ENCODE measurements at regions not wholly inside any gene's neighbourhood (a gene's known extent, or its start where the extent isn't known, plus 50 kb on each side); places are given as distances from the start of the nearest gene placed in this dataset.
A peak's percentile ranks its signal among the peaks of the same experiment; 100 is the strongest.

GRCh38 chrX:49760290-49760890 is 64.6 kb upstream of the PAGE1 start:
- Mint-ChIP-seq H3K36me3 (ENCODE audit: insufficient read depth, unreplicated experiment) (no peaks in the 10 kb centered on the region), H3K27ac (ENCODE audit: unreplicated experiment) (no peak overlapping the region), H3K4me1 (ENCODE audit: low read depth, unreplicated experiment) (peaks cover 8% of the 10 kb centered on the region), H3K9me3 (ENCODE audit: low read depth, unreplicated experiment) (no peaks in the 10 kb centered on the region), H3K4me3 (ENCODE audit: low read depth, unreplicated experiment) (no peak overlapping the region), H3K27me3 (ENCODE audit: unreplicated experiment) (peaks cover 55% of the 10 kb centered on the region)
- BruUV-seq (replicated peaks): no TSS peak
- intact Hi-C loops (cut with micrococcal nuclease; ENCODE audit: unreplicated experiment): loop anchor here (2.0 to 5.0 kb wide), 2 partner anchors 77 to 116 kb away; no protein-coding TSS in a partner anchor
- DNase-seq: no peak
- no peak for TF ChIP-seq CTCF (IDR thresholded peaks at IDR 0.05; ENCODE audit: unreplicated experiment)
- CTCF ChIA-PET: no interaction called here

GRCh38 chrX:49756692-49757091 is 60.9 kb upstream of the PAGE1 start:
- no peak for TF ChIP-seq CTCF (IDR thresholded peaks at IDR 0.05; ENCODE audit: unreplicated experiment)
- Mint-ChIP-seq H3K27me3 (ENCODE audit: unreplicated experiment) (peaks cover 45% of the 10 kb centered on the region), H3K9me3 (ENCODE audit: low read depth, unreplicated experiment) (no peaks in the 10 kb centered on the region), H3K36me3 (ENCODE audit: insufficient read depth, unreplicated experiment) (no peaks in the 10 kb centered on the region), H3K4me1 (ENCODE audit: low read depth, unreplicated experiment) (no peaks in the 10 kb centered on the region), H3K4me3 (ENCODE audit: low read depth, unreplicated experiment) (no peak overlapping the region), H3K27ac (ENCODE audit: unreplicated experiment) (no peak overlapping the region)
- intact Hi-C loops (cut with micrococcal nuclease; ENCODE audit: unreplicated experiment): loop anchor here (10.0 kb wide), 1 partner anchor 562 kb away; no protein-coding TSS in a partner anchor
- CTCF ChIA-PET: no interaction called here
- no peak for DNase-seq
- BruUV-seq (replicated peaks): no TSS peak

- Mint-ChIP-seq H3K9me3 (ENCODE audit: low read depth, unreplicated experiment) (no peaks in the 10 kb centered on the region), H3K27ac (ENCODE audit: unreplicated experiment) (no peak overlapping the region)
- BruUV-seq (replicated peaks): no TSS peak
Measured at GRCh38 chrX:49754233-49754857, 58.6 kb upstream of the PAGE1 start.

GRCh38 chrX:49753691-49754090 is 57.9 kb upstream of the PAGE1 start:
- no peak overlapping the region for H3K27ac Mint-ChIP-seq (ENCODE audit: unreplicated experiment)
- no peak for TF ChIP-seq CTCF (IDR thresholded peaks at IDR 0.05; ENCODE audit: unreplicated experiment)
- no peaks in the 10 kb centered on the region for H3K4me1 Mint-ChIP-seq (ENCODE audit: low read depth, unreplicated experiment)
- BruUV-seq (replicated peaks): no TSS peak
- H3K36me3 Mint-ChIP-seq (ENCODE audit: insufficient read depth, unreplicated experiment): no peaks in the 10 kb centered on the region
- peaks cover 73% of the 10 kb centered on the region for H3K27me3 Mint-ChIP-seq (ENCODE audit: unreplicated experiment)
- CTCF ChIA-PET: no interaction called here
- no peaks in the 10 kb centered on the region for H3K9me3 Mint-ChIP-seq (ENCODE audit: low read depth, unreplicated experiment)
- no peak for DNase-seq
- no peak overlapping the region for H3K4me3 Mint-ChIP-seq (ENCODE audit: low read depth, unreplicated experiment)
- intact Hi-C loops (cut with micrococcal nuclease; ENCODE audit: unreplicated experiment): loop anchor here (1.0 to 10.0 kb wide), 2 partner anchors 461 to 559 kb away; no protein-coding TSS in a partner anchor

More at GRCh38 chrX:49754233-49754857, 58.6 kb upstream of the PAGE1 start:
- no peak overlapping the region for H3K4me3 Mint-ChIP-seq (ENCODE audit: low read depth, unreplicated experiment)
- TF ChIP-seq CTCF (IDR thresholded peaks at IDR 0.05; ENCODE audit: unreplicated experiment): peak; percentile 60
- DNase-seq: peak; percentile 36
- no peaks in the 10 kb centered on the region for H3K4me1 Mint-ChIP-seq (ENCODE audit: low read depth, unreplicated experiment)
- peaks cover 66% of the 10 kb centered on the region for H3K27me3 Mint-ChIP-seq (ENCODE audit: unreplicated experiment)
- no peaks in the 10 kb centered on the region for H3K36me3 Mint-ChIP-seq (ENCODE audit: insufficient read depth, unreplicated experiment)
- intact Hi-C loops (cut with micrococcal nuclease; ENCODE audit: unreplicated experiment): loop anchor here (1.0 to 10.0 kb wide), 2 partner anchors 462 to 560 kb away; no protein-coding TSS in a partner anchor
- CTCF ChIA-PET: no interaction called here

Data from Calu3 (cell line).